Heart left ventricle (tissue), 16 donors: ENCODE measurements at regions not wholly inside any gene's neighbourhood (a gene's known extent, or its start where the extent isn't known, plus 50 kb on each side); places are given as distances from the start of the nearest gene placed in this dataset.

Source experiments
- ATAC-seq, 4 donors: fragments of 200-7000 bp; cut with Tn5 transposase; one replicate each; pipeline ENCODE4 v1.9.1; 2020 to 2022; ENCODE audit warnings: moderate library complexity in 4 of 4, mild to moderate bottlenecking in 3 of 4, moderate number of reproducible peaks in 1 of 4
- DNase-seq, 5 donors: peaks; one replicate each; pipeline ENCODE4 v3.0.0-alpha.2; 2020
- H3K27ac ChIP-seq, 12 donors: fragments of 200-600 bp; sonication (generic) in 4 of 12; one replicate each; pipeline versions ENCODE4 v1.5.0 to v1.8.0; 2016 to 2022; ENCODE audit warnings: mild to moderate bottlenecking in 2 of 12
- H3K27me3 ChIP-seq, 9 donors: fragments of 200-600 bp; sonication (generic) in 2 of 9; one replicate each; pipeline versions ENCODE4 v1.5.1 to v1.8.0; 2016 to 2022; ENCODE audit warnings: mild to moderate bottlenecking in 3 of 9
- H3K36me3 ChIP-seq, 9 donors: fragments of 200-600 bp; sonication (generic) in 2 of 9; one replicate each; pipeline versions ENCODE4 v1.5.0 to v1.8.0; 2018 to 2022; ENCODE audit warnings: mild to moderate bottlenecking in 2 of 9
- H3K4me1 ChIP-seq, 12 donors: fragments of 200-600 bp; sonication (generic) in 4 of 12; one replicate each; pipeline versions ENCODE4 v1.5.0 to v1.8.0; 2016 to 2022; ENCODE audit warnings: mild to moderate bottlenecking in 3 of 12
- H3K4me3 ChIP-seq, 12 donors: fragments of 200-600 bp; sonication (generic) in 4 of 12; one replicate each; pipeline versions ENCODE4 v1.5.0 to v1.8.0; 2017 to 2022; ENCODE audit warnings: mild to moderate bottlenecking in 9 of 12, moderate library complexity in 4 of 12
- H3K9me3 ChIP-seq, 12 donors: fragments of 200-600 bp; sonication (generic) in 4 of 12; one replicate each; pipeline versions ENCODE4 v1.5.0 to v1.8.0; 2016 to 2022; ENCODE audit warnings: mild to moderate bottlenecking in 1 of 12
- CTCF ChIP-seq, 12 donors: fragments of 200-600 bp; sonication (generic) in 4 of 12; IDR thresholded peaks; one replicate each; pipeline versions ENCODE4 v1.5.0 to v1.8.0; 2018 to 2022; ENCODE audit warnings: antibody characterized with exemption in 12 of 12, mild to moderate bottlenecking in 5 of 12
- POLR2A ChIP-seq, 2 donors: fragments of 450-650 bp; IDR thresholded peaks; one replicate each; pipeline ENCODE4 v1.6.1; 2017; ENCODE audit warnings: antibody characterized with exemption in 2 of 2, mild to moderate bottlenecking in 2 of 2, moderate library complexity in 2 of 2
- WGBS, 4 donors: extraction: QIAGEN DNeasy Blood & Tissue Kit in 2 of 4; methylation state at CpG; one replicate each; pipeline versions ENCODE4 v1.1.5 to v1.1.7; 2013 to 2018; 5-methylcytosine and 5-hydroxymethylcytosine counted together
- intact Hi-C, 10 donors: fragments of 100-400 bp; cut with DNase I; formaldehyde crosslinking; loops; one replicate each; pipeline versions ENCODE4 v1.11.1 to v1.14.2; 2022
- donor health status: ischemic (EF 13 %, LVEDD 7.1; RV severe dilation, severe dysfunction).
- donor health status: healthy with polysubstance abuse.
- donor health status: DM: no; HTN: yes; CAD: no.
- donor health status: DM: no; HTN: no; CAD: no.
- donor health status: ischemic (EF 25% LVEDD 6.9; RV normal size, moderate dysfunction).
- donor health status: ischemic (EF 25% LVEDD 5.7; RV mildly dilated, moderate dysfunction).
- donor health status: healthy.
- donor health status: DM: yes; HTN: yes; CAD: no.
- donor health status: ischemic (EF 35%, LVEDD 5.7; RV mildly dilated, moderate dysfunction).
- donor health status: nonischemic (EF 11% LVEDD 7.7; RV severe dilation, severe dysfunction).
- donor health status: DM: yes; HTN: yes; CAD: no.
- donor health status: PGD.
- donor health status: ischemic (EF 29% LVEDD 5.4; RV normal size, mild dysfunction).
- donor health status: nonischemic (EF 23%, LVEDD 6.1; RV moderate dilation, normal function).

DNA sequence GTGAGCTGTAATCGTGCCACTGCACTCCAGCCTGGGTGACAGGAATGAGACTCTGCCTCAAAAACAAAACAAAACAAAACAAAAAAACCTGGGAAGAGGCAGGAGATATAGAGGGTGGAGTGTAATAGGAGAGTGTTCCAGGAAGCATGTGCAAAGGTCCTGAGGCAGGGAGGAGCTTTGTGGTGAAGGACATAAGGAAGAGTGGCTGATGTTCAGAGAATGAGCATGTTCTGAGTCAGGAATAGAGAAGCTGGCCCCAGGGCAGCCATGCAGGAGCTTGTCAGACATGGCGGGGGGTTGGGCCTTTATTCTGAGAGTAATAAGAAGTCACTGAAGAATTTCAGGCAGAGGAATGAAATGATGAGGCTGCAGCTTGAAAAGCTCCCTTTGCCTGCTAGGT, 337.0 kb downstream of the CDH26 start:
- peaks cover 0 to 14% (median 3%) of the 10 kb centered on the region in 12 donors for H3K9me3 ChIP-seq
- H3K27ac ChIP-seq: no peak overlapping the region
- no peaks in the 10 kb centered on the region for H3K36me3 ChIP-seq
- ATAC-seq (no peak), DNase-seq (no peak)
- TF ChIP-seq CTCF (IDR thresholded peaks at IDR 0.05) (no peak), POLR2A (IDR thresholded peaks at IDR 0.05) (no peak)
- 86 to 91% (median 88%) methylated on average over 2 of the region's 2 CpGs for WGBS, 4 donors
- H3K27me3 ChIP-seq: no peaks in the 10 kb centered on the region
- intact Hi-C loops: no loop called here
- no peak overlapping the region for H3K4me3 ChIP-seq
- H3K4me1 ChIP-seq: no peaks in the 10 kb centered on the region

GRCh38 chr20:60297649-60298048, 339.4 kb downstream of the CDH26 start:
- no peaks in the 10 kb centered on the region for H3K4me1 ChIP-seq
- no peak overlapping the region for H3K4me3 ChIP-seq
- peak in 1 of 4 donors; percentile 18 for ATAC-seq
- TF ChIP-seq CTCF (IDR thresholded peaks at IDR 0.05) (no peak), POLR2A (IDR thresholded peaks at IDR 0.05) (no peak)
- DNase-seq: no peak
- peaks cover 0 to 4% (median 0%) of the 10 kb centered on the region in 9 donors for H3K27me3 ChIP-seq
- intact Hi-C loops: no loop called here
- H3K36me3 ChIP-seq: no peaks in the 10 kb centered on the region
- no peak overlapping the region for H3K27ac ChIP-seq
- WGBS, 4 donors: 73 to 85% (median 78%) methylated on average over 9 of the region's 9 CpGs
- no peaks in the 10 kb centered on the region for H3K9me3 ChIP-seq

DNA sequence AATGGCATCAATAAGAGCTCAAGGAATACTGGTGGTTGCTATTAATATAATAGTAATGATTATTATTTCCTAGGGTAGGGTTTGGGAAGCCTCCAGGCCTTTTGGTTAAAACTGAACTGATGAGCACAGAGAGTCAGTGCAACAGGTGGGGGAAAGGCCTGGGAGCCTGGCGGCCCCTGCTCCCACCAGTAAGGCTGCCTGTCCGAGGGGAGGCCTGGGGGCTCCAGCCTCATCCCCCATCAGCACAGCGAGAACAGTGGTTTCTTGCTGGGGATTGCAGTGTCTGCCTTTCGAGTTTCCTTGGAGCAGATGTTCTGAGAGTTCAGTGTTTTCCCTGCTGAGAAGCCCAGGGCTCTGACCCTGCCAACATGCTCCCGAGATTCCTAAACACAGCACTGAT, 340.4 kb downstream of the CDH26 start:
- Histone ChIP-seq H3K4me3 (no peak overlapping the region), H3K4me1 (no peaks in the 10 kb centered on the region), H3K9me3 (no peaks in the 10 kb centered on the region), H3K27me3 (peaks cover 0 to 4% (median 0%) of the 10 kb centered on the region in 9 donors), H3K36me3 (no peaks in the 10 kb centered on the region), H3K27ac (no peak overlapping the region)
- TF ChIP-seq CTCF (IDR thresholded peaks at IDR 0.05) (no peak), POLR2A (IDR thresholded peaks at IDR 0.05) (no peak)
- intact Hi-C loops: no loop called here
- WGBS, 4 donors: 63 to 80% (median 68%) methylated on average over 5 of the region's 5 CpGs
- DNase-seq (no peak), ATAC-seq (no peak)

GRCh38 chr20:60299951-60300350, 341.7 kb downstream of the CDH26 start:
- no peak for ATAC-seq
- Histone ChIP-seq H3K4me1 (no peaks in the 10 kb centered on the region), H3K9me3 (no peaks in the 10 kb centered on the region), H3K36me3 (no peaks in the 10 kb centered on the region), H3K4me3 (no peak overlapping the region), H3K27ac (no peak overlapping the region), H3K27me3 (peaks cover 0 to 4% (median 0%) of the 10 kb centered on the region in 9 donors)
- intact Hi-C loops: no loop called here
- WGBS, 4 donors: 89 to 92% (median 91%) methylated on average over 12 of the region's 12 CpGs
- TF ChIP-seq CTCF (IDR thresholded peaks at IDR 0.05): no peak
- no peak for TF ChIP-seq POLR2A (IDR thresholded peaks at IDR 0.05)
- DNase-seq: no peak
